Brain microvascular endothelial cell (primary cell): ENCODE measurements at regions not wholly inside any gene's neighbourhood (a gene's known extent, or its start where the extent isn't known, plus 50 kb on each side); places are given as distances from the start of the nearest gene placed in this dataset.

ENCODE experiments used
- DNase-seq: peaks from one replicate; pipeline ENCODE4 v3.0.0-alpha.2; 2020
- H3K27ac ChIP-seq: fragments of 250-450 bp; sonication (Bioruptor Pico); 2 replicates; pipeline ENCODE4 v1.5.1; 2020; ENCODE audit warnings: mild to moderate bottlenecking, moderate library complexity
- H3K27me3 ChIP-seq: fragments of 250-450 bp; sonication (Bioruptor Pico); replicated peaks from 2 replicates; pipeline ENCODE4 v1.5.1; 2020; ENCODE audit warnings: mild to moderate bottlenecking
- H3K36me3 ChIP-seq: fragments of 250-450 bp; sonication (Bioruptor Pico); replicated peaks from 2 replicates; pipeline ENCODE4 v1.5.1; 2020; ENCODE audit warnings: mild to moderate bottlenecking
- H3K4me3 ChIP-seq: 2 replicates; pipeline ENCODE4 v1.5.1; 2011; ENCODE audit warnings: low read depth, mild to moderate bottlenecking, control low read depth, low read length, moderate library complexity
- CTCF ChIP-seq: IDR thresholded peaks from 2 replicates; pipeline ENCODE4 v1.5.1; 2011; ENCODE audit warnings: low read depth, mild to moderate bottlenecking, moderate library complexity, low read length, control low read depth, inconsistent platforms; ENCODE audit errors: missing control alignments
- in situ Hi-C: cut with HindIII; loops from 2 replicates; pipeline ENCODE4 v1.10.0; 2017; ENCODE audit warnings: low sequenced_read_pairs, low pct_ligation_motif_present

GRCh38 chr5:8188874-8189565 is 320.1 kb downstream of the MTRR start:
- Histone ChIP-seq H3K4me3 (no peak overlapping the region), H3K27ac (no peak overlapping the region), H3K36me3 (no peaks in the 10 kb centered on the region), H3K27me3 (no peaks in the 10 kb centered on the region)
- no peak for TF ChIP-seq CTCF
- DNase-seq = no peak
- in situ Hi-C loops = no loop called here

GRCh38 chr5:8192840-8193239 is 323.9 kb downstream of the MTRR start:
- no peaks in the 10 kb centered on the region for H3K36me3 ChIP-seq
- TF ChIP-seq CTCF = no peak
- DNase-seq = no peak
- in situ Hi-C loops = no loop called here
- no peaks in the 10 kb centered on the region for H3K27me3 ChIP-seq
- H3K4me3 ChIP-seq = no peak overlapping the region
- no peak overlapping the region for H3K27ac ChIP-seq

GRCh38 chr5:8196061-8196460 is 327.1 kb downstream of the MTRR start:
- in situ Hi-C loops = no loop called here
- Histone ChIP-seq H3K27ac (no peak overlapping the region), H3K27me3 (no peaks in the 10 kb centered on the region), H3K4me3 (no peak overlapping the region), H3K36me3 (no peaks in the 10 kb centered on the region)
- no peak for TF ChIP-seq CTCF
- no peak for DNase-seq

- H3K27ac ChIP-seq = no peak overlapping the region
- no peaks in the 10 kb centered on the region for H3K27me3 ChIP-seq
- no peak for DNase-seq
- no peaks in the 10 kb centered on the region for H3K36me3 ChIP-seq
- TF ChIP-seq CTCF = no peak
- in situ Hi-C loops = no loop called here
- no peak overlapping the region for H3K4me3 ChIP-seq
These were observed 339.4 kb downstream of the MTRR start for GRCh38 chr5:8208307-8208706.

GRCh38 chr5:8209500-8209899 is 340.6 kb downstream of the MTRR start:
- in situ Hi-C loops = no loop called here
- no peak for TF ChIP-seq CTCF
- H3K27me3 ChIP-seq = no peaks in the 10 kb centered on the region
- no peak overlapping the region for H3K27ac ChIP-seq
- H3K36me3 ChIP-seq = no peaks in the 10 kb centered on the region
- no peak overlapping the region for H3K4me3 ChIP-seq
- no peak for DNase-seq

GRCh38 chr5:8213701-8214240 is 344.8 kb downstream of the MTRR start:
- Histone ChIP-seq H3K36me3 (no peaks in the 10 kb centered on the region), H3K4me3 (no peak overlapping the region), H3K27ac (no peak overlapping the region), H3K27me3 (no peaks in the 10 kb centered on the region)
- TF ChIP-seq CTCF = no peak
- DNase-seq = no peak
- in situ Hi-C loops = no loop called here
